Esophagus muscularis mucosa (tissue), 4 donors: ENCODE measurements at regions not wholly inside any gene's neighbourhood (a gene's known extent, or its start where the extent isn't known, plus 50 kb on each side); places are given as distances from the start of the nearest gene placed in this dataset.

Source experiments
- DNase-seq: peaks from one replicate; pipeline ENCODE4 v3.0.0-alpha.2; 2017; ENCODE audit errors: extremely low spot score
- H3K27ac ChIP-seq, 4 donors: fragments of 200-600 bp; sonication (generic); replicated peaks in 1 of 4; 1 replicate in 3 of 4; 2 replicates in 1 of 4; pipeline ENCODE4 v1.5.1; 2016 to 2019; ENCODE audit warnings: mild to moderate bottlenecking in 1 of 4
- H3K27me3 ChIP-seq, 4 donors: fragments of 200-600 bp; sonication (generic); one replicate each; pipeline versions ENCODE4 v1.5.1 to v1.6.0; 2016 to 2019
- H3K36me3 ChIP-seq, 4 donors: fragments of 200-600 bp; sonication (generic); one replicate each; pipeline ENCODE4 v1.5.1; 2016 to 2019
- H3K4me1 ChIP-seq, 4 donors: fragments of 200-600 bp; sonication (generic); one replicate each; pipeline ENCODE4 v1.5.1; 2016 to 2019
- H3K4me3 ChIP-seq, 4 donors: fragments of 200-600 bp; sonication (generic); 1 replicate in 2 of 4; 2 replicates in 2 of 4; pipeline ENCODE4 v1.5.1; 2016 to 2019; ENCODE audit warnings: mild to moderate bottlenecking in 4 of 4, moderate library complexity in 1 of 4
- H3K9me3 ChIP-seq, 4 donors: fragments of 200-600 bp; sonication (generic); 1 replicate in 3 of 4; 2 replicates in 1 of 4; pipeline ENCODE4 v1.5.1; 2016 to 2019
- EP300 ChIP-seq: sonication (generic); formaldehyde crosslinking; IDR thresholded peaks from one replicate; pipeline ENCODE4 v1.6.1; 2017; ENCODE audit warnings: antibody characterized with exemption
- POLR2A ChIP-seq: fragments of 450-650 bp; IDR thresholded peaks from one replicate; pipeline ENCODE4 v1.6.1; 2017; ENCODE audit warnings: antibody characterized with exemption, moderate library complexity, mild to moderate bottlenecking, low read depth
- POLR2AphosphoS5 ChIP-seq, 2 donors: sonication (generic); formaldehyde crosslinking; IDR thresholded peaks; one replicate each; pipeline ENCODE4 v1.6.1; 2017; ENCODE audit warnings: antibody characterized with exemption in 2 of 2
- WGBS: methylation state at CpG from one replicate; pipeline ENCODE4 v1.1.5; 2018; 5-methylcytosine and 5-hydroxymethylcytosine counted together
- intact Hi-C: fragments of 100-400 bp; cut with DNase I; formaldehyde crosslinking; loops from one replicate; pipeline ENCODE4 v1.15.1; 2023
- TF ChIP-seq, protein P1 (sequence below), 3 experiments: fragments of 200-600 bp in 2 of 3; fragments of 450-650 bp in 1 of 3; sonication (generic) in 2 of 3; IDR thresholded peaks; one replicate each; pipeline ENCODE4 v1.5.1; 2017 to 2019; ENCODE audit warnings: antibody characterized with exemption in 3 of 3, mild to moderate bottlenecking in 2 of 3, moderate library complexity in 1 of 3

DNA sequence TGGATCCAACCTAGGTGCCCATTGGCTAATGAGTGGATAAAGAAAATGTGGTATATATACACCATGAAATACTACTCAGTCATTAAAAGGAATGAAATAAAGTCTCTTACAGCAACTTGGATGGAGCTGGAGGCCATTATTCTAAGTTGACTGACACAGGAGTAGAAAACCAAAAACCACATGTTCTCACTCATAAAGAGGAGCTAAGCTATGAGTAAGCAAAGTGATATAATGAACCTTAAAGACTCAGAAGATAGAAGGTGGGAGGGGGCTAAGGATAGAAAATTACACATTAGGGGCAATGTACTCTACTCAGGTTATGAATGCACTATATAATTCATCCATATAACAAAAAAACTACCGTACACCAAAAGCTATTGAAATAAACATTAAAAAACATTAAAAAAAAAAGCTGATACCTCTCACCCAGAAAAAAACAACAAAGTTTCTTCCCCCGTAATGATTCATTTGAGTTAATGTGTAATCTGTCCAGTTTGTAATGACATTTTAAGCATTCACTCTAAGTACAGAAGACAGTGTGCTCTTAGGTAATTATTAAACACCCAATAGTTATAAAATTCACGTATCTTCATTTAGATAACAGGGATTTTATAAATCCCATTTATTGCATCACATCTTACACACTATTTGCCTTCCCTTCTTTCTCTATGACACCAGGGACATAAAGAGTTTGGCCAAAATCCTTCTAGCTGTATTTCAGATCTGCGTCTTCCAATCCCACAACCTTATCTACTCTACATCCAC, 941.5 kb downstream of the CDH11 start:
- H3K9me3 ChIP-seq: peaks cover 0 to 19% (median 12%) of the 10 kb centered on the region in 4 donors
- H3K4me3 ChIP-seq: no peak overlapping the region
- no peaks in the 10 kb centered on the region for H3K27me3 ChIP-seq
- DNase-seq: no peak
- no peaks in the 10 kb centered on the region for H3K36me3 ChIP-seq
- TF ChIP-seq POLR2AphosphoS5 (IDR thresholded peaks at IDR 0.05) (no peak), POLR2A (no peak), EP300 (no peak)
- TF ChIP-seq, protein P1, sequence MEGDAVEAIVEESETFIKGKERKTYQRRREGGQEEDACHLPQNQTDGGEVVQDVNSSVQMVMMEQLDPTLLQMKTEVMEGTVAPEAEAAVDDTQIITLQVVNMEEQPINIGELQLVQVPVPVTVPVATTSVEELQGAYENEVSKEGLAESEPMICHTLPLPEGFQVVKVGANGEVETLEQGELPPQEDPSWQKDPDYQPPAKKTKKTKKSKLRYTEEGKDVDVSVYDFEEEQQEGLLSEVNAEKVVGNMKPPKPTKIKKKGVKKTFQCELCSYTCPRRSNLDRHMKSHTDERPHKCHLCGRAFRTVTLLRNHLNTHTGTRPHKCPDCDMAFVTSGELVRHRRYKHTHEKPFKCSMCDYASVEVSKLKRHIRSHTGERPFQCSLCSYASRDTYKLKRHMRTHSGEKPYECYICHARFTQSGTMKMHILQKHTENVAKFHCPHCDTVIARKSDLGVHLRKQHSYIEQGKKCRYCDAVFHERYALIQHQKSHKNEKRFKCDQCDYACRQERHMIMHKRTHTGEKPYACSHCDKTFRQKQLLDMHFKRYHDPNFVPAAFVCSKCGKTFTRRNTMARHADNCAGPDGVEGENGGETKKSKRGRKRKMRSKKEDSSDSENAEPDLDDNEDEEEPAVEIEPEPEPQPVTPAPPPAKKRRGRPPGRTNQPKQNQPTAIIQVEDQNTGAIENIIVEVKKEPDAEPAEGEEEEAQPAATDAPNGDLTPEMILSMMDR (IDR thresholded peaks at IDR 0.05): no peak
- H3K4me1 ChIP-seq: peaks cover 0 to 5% (median 1%) of the 10 kb centered on the region in 4 donors
- no peak overlapping the region for H3K27ac ChIP-seq
- 88% methylated on average over 4 of the region's 4 CpGs for WGBS
- intact Hi-C loops: no loop called here

DNA sequence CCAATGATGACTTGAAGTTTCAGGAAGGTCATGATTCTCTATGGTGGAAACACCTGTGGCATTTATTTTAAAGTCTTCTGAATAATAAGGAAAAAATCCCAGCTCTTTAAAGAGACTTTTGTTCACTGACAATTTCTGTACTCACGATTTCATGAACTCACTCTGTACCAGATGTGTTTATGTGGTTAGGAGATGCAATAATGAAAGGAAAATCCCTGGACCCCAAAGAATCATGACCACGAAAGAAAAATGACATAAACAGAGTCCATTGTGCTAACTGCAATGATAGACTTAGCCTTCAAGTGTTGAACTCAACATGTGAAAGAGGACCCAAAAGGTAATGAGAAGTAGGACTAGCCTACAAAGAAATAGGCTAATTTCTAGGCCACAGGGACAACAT, 947.5 kb downstream of the CDH11 start:
- Histone ChIP-seq H3K36me3 (no peaks in the 10 kb centered on the region), H3K27me3 (no peaks in the 10 kb centered on the region), H3K27ac (no peak overlapping the region), H3K4me3 (no peak overlapping the region), H3K9me3 (peaks cover 0 to 19% (median 12%) of the 10 kb centered on the region in 4 donors), H3K4me1 (no peaks in the 10 kb centered on the region)
- intact Hi-C loops: no loop called here
- no peak for DNase-seq
- 69% methylated on average over 2 of the region's 2 CpGs for WGBS
- TF ChIP-seq POLR2A: no peak
- TF ChIP-seq, protein P1 (IDR thresholded peaks at IDR 0.05): no peak

DNA sequence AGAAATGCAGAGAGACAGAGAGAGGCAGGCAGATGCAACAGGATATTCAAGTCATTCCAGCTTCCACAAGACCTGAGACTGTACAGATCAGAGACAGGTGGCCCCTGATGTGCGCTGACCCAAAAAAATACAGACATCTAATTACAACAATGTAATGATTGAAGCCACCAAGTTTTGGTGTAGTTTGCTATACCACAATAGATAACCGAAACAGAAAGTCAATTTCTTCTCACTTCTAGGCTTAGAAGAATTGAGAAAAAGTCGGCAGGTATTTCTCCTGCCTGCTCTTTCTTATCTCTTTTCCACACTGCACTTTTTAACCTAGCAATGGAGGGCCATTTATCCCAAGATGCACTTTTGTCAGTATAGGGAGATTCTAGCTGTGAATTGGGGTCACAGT, 949.2 kb downstream of the CDH11 start:
- Histone ChIP-seq H3K27me3 (no peaks in the 10 kb centered on the region), H3K36me3 (no peaks in the 10 kb centered on the region), H3K9me3 (peaks cover 0 to 6% (median 2%) of the 10 kb centered on the region in 4 donors), H3K4me1 (no peaks in the 10 kb centered on the region), H3K27ac (no peak overlapping the region), H3K4me3 (no peak overlapping the region)
- TF ChIP-seq POLR2A (no peak), EP300 (no peak), POLR2AphosphoS5 (IDR thresholded peaks at IDR 0.05) (no peak)
- TF ChIP-seq, protein P1 (IDR thresholded peaks at IDR 0.05): no peak
- no peak for DNase-seq
- intact Hi-C loops: no loop called here
- WGBS: 93% methylated on average over 3 of the region's 3 CpGs

DNA sequence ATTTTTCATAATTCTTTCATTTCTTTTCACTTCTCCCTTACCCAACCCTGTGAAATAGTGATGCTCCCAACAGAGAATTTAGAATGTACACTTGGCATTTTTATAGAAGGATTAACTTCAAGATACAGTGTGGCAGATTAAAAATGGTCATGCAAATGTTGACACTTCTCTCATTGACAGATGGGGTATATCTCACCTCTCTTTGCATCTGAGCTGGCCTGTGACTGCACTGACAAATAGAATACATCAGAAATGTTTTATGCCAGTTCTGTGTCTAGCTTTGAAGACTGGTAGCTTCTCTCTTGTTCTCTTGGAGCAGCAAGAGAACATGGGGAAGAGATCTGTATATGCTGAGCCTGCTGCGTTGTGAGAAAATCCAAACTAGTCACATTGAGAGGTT, 949.6 kb downstream of the CDH11 start:
- TF ChIP-seq POLR2A (no peak), EP300 (no peak), POLR2AphosphoS5 (IDR thresholded peaks at IDR 0.05) (no peak)
- TF ChIP-seq, protein P1 (IDR thresholded peaks at IDR 0.05): no peak
- H3K4me3 ChIP-seq: no peak overlapping the region
- H3K27me3 ChIP-seq: no peaks in the 10 kb centered on the region
- 89% methylated on average over 1 of the region's 1 CpG for WGBS
- DNase-seq: no peak
- no peaks in the 10 kb centered on the region for H3K4me1 ChIP-seq
- H3K9me3 ChIP-seq: peaks cover 0 to 2% (median under 1%) of the 10 kb centered on the region in 4 donors
- intact Hi-C loops: no loop called here
- H3K36me3 ChIP-seq: no peaks in the 10 kb centered on the region
- H3K27ac ChIP-seq: no peak overlapping the region

DNA sequence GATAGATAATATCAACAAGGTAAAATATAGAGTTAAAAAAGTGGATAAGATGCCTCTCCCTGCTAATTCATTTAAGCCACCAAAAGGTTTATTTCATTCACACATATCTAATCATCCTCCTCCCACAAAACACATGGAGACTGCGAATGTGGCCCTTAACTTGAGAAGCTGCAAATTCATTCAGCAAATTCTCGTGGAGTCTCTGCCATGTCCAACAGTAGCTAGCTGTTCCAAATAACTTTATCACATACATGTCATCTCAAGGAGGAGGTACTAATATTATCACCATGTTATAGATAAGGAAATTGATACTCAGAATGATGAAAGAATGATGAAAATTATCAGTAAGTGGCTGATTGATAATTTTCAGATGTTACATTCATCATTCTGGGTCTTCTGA, 950.2 kb downstream of the CDH11 start:
- H3K36me3 ChIP-seq: no peaks in the 10 kb centered on the region
- H3K27ac ChIP-seq: no peak overlapping the region
- DNase-seq: no peak
- H3K9me3 ChIP-seq: no peaks in the 10 kb centered on the region
- no peaks in the 10 kb centered on the region for H3K4me1 ChIP-seq
- TF ChIP-seq EP300 (no peak), POLR2AphosphoS5 (IDR thresholded peaks at IDR 0.05) (no peak), POLR2A (no peak)
- TF ChIP-seq, protein P1 (IDR thresholded peaks at IDR 0.05): no peak
- H3K27me3 ChIP-seq: no peaks in the 10 kb centered on the region
- intact Hi-C loops: no loop called here
- no peak overlapping the region for H3K4me3 ChIP-seq
- WGBS: 79% methylated on average over 2 of the region's 2 CpGs
